IPS-18a (cell line): ENCODE measurements at regions not wholly inside any gene's neighbourhood (a gene's known extent, or its start where the extent isn't known, plus 50 kb on each side); places are given as distances from the start of the nearest gene placed in this dataset.

Source experiments
- H3K27ac ChIP-seq: one replicate; pipeline ENCODE4 v1.5.1; 2013; ENCODE audit warnings: low read length
- H3K27me3 ChIP-seq: one replicate; pipeline ENCODE4 v1.6.1; 2013; ENCODE audit warnings: mild to moderate bottlenecking, low read length; ENCODE audit not compliant: control insufficient read depth, insufficient read depth
- H3K36me3 ChIP-seq: one replicate; pipeline ENCODE4 v1.6.1; 2013; ENCODE audit warnings: low read depth, low read length; ENCODE audit not compliant: control insufficient read depth
- H3K4me1 ChIP-seq: one replicate; pipeline ENCODE4 v1.6.1; 2013; ENCODE audit warnings: low read depth, low read length; ENCODE audit not compliant: control insufficient read depth
- H3K4me3 ChIP-seq: one replicate; pipeline ENCODE4 v1.5.1; 2013; ENCODE audit warnings: low read length
- H3K9ac ChIP-seq: one replicate; pipeline ENCODE4 v1.6.1; 2013; ENCODE audit warnings: mild to moderate bottlenecking, low read length, moderate library complexity
- H3K9me3 ChIP-seq: one replicate; pipeline ENCODE4 v1.6.1; 2013; ENCODE audit warnings: low read depth, low read length; ENCODE audit not compliant: control insufficient read depth

- Histone ChIP-seq H3K27ac (no peak overlapping the region), H3K4me3 (no peak overlapping the region), H3K27me3 (no peaks in the 10 kb centered on the region), H3K4me1 (no peaks in the 10 kb centered on the region), H3K36me3 (no peaks in the 10 kb centered on the region), H3K9ac (no peak overlapping the region), H3K9me3 (no peaks in the 10 kb centered on the region)
These were observed 64.1 kb upstream of the MAD2L1 start for GRCh38 chr4:120130786-120131185.
